AG10803 (cell line): ENCODE measurements at regions not wholly inside any gene's neighbourhood (a gene's known extent, or its start where the extent isn't known, plus 50 kb on each side); places are given as distances from the start of the nearest gene placed in this dataset.

ENCODE experiments used
- DNase-seq: peaks from one replicate; pipeline ENCODE4 v3.0.0; 2010; ENCODE audit warnings: low read depth
- H3K4me3 ChIP-seq: 2 replicates; pipeline ENCODE4 v1.5.1; 2011; ENCODE audit warnings: mild to moderate bottlenecking, low read length, control low read depth
- CTCF ChIP-seq: conservative IDR thresholded peaks from 2 replicates; pipeline ENCODE4 v1.5.1; 2011; ENCODE audit warnings: mild to moderate bottlenecking, low read length, control low read depth, inconsistent platforms

- DNase-seq, result no peak
- no peak for TF ChIP-seq CTCF
- H3K4me3 ChIP-seq, result no peak overlapping the region
Observed at GRCh38 chr12:116398193-116398592, 120.7 kb upstream of the MED13L start.

GRCh38 chr12:116399055-116399454 lies 121.6 kb upstream of the MED13L start:
- TF ChIP-seq CTCF, result no peak
- no peak overlapping the region for H3K4me3 ChIP-seq
- DNase-seq, result no peak

- no peak for DNase-seq
- TF ChIP-seq CTCF, result no peak
- no peak overlapping the region for H3K4me3 ChIP-seq
Observed at GRCh38 chr12:116400636-116401372, 123.3 kb upstream of the MED13L start.

GRCh38 chr12:116401565-116401964 lies 124.1 kb upstream of the MED13L start:
- DNase-seq, result no peak
- H3K4me3 ChIP-seq, result no peak overlapping the region
- no peak for TF ChIP-seq CTCF

- no peak for TF ChIP-seq CTCF
- no peak for DNase-seq
- H3K4me3 ChIP-seq, result no peak overlapping the region
Observed at GRCh38 chr12:116402163-116402939, 124.9 kb upstream of the MED13L start.

- no peak for TF ChIP-seq CTCF
- DNase-seq, result no peak
- H3K4me3 ChIP-seq, result no peak overlapping the region
Observed at GRCh38 chr12:116403546-116403945, 126.1 kb upstream of the MED13L start.

GRCh38 chr12:116404247-116404646 lies 126.8 kb upstream of the MED13L start:
- H3K4me3 ChIP-seq, result no peak overlapping the region
- DNase-seq, result no peak
- TF ChIP-seq CTCF, result no peak
